ENCODE measurements at regions not wholly inside any gene's neighbourhood (a gene's known extent, or its start where the extent isn't known, plus 50 kb on each side); places are given as distances from the start of the nearest gene placed in this dataset.

DNA sequence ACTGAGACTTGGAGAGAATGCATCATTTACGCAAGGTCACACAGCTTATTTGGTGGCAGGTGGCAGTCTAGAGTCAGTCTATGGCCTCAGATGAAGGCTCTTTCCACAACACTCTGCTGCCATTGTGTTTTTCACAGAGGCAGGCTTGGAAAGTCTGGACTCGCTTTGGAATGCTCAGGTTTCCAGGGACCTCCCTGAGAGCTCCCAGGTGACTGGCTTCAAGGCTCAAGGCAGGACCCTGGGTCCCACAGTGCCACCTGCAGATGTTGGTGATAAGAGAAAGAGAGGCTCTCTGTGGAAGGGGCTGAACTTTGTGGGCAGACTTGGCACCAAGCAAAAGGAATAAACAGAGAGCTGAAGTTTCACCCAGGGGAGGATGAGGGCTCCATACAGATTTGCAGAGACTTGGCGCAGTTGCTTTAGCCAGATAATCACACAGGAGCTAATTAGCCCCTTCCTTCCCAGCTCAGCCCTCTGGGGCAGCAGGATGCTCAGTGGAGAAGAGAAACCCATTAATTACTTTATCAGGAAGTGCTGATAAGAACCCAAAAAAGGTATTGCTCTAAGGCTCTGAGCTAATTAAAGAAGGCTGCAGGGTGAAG, 103.5 kb downstream of the LBH start:
- Histone ChIP-seq H3K9me3 (no peaks in the 10 kb centered on the region), H3K36me3 (no peaks in the 10 kb centered on the region), H3K27ac (no peak overlapping the region), H3K27me3 (no peaks in the 10 kb centered on the region), H3K4me3 (no peak overlapping the region), H3K4me1 (peaks cover 0 to 5% (median 0%) of the 10 kb centered on the region in 4 donors)
- intact Hi-C loops (cut with DNase I; ENCODE audit: low total_unique reads), result loop anchor here (10.0 kb wide), 1 partner anchor 370 kb away; no protein-coding TSS in a partner anchor
- DNase-seq, result no peak
- TF ChIP-seq, protein P1, sequence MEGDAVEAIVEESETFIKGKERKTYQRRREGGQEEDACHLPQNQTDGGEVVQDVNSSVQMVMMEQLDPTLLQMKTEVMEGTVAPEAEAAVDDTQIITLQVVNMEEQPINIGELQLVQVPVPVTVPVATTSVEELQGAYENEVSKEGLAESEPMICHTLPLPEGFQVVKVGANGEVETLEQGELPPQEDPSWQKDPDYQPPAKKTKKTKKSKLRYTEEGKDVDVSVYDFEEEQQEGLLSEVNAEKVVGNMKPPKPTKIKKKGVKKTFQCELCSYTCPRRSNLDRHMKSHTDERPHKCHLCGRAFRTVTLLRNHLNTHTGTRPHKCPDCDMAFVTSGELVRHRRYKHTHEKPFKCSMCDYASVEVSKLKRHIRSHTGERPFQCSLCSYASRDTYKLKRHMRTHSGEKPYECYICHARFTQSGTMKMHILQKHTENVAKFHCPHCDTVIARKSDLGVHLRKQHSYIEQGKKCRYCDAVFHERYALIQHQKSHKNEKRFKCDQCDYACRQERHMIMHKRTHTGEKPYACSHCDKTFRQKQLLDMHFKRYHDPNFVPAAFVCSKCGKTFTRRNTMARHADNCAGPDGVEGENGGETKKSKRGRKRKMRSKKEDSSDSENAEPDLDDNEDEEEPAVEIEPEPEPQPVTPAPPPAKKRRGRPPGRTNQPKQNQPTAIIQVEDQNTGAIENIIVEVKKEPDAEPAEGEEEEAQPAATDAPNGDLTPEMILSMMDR (IDR thresholded peaks at IDR 0.05), result peak; percentile 22 to 33

DNA sequence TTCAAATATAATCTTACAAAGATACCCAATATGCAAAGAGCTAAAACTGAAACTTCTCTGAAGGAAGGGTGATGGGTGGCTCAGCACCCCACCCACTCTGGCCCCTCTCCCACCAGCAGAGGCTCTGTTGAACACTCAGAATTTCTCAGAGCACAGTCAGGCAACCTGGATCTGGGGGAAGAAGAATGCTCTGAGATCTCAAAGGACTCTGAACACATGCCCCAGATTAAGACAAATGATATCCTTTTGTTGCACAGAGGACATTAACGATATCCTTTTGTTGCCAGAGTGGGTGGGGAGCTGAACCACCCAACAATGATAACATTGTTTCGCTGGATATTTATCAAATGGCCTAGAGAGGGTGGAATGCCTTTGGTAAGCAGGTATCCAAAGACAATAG, 104.8 kb downstream of the LBH start:
- peaks cover 0 to 5% (median 0%) of the 10 kb centered on the region in 4 donors for H3K4me1 ChIP-seq
- TF ChIP-seq, protein P1 (IDR thresholded peaks at IDR 0.05), result no peak
- no peaks in the 10 kb centered on the region for H3K36me3 ChIP-seq
- no peaks in the 10 kb centered on the region for H3K27me3 ChIP-seq
- intact Hi-C loops (cut with DNase I; ENCODE audit: low total_unique reads), result loop anchor here (10.0 kb wide), 1 partner anchor 369 kb away; no protein-coding TSS in a partner anchor
- no peaks in the 10 kb centered on the region for H3K9me3 ChIP-seq
- DNase-seq, result no peak
- H3K27ac ChIP-seq, result no peak overlapping the region
- H3K4me3 ChIP-seq, result no peak overlapping the region

DNA sequence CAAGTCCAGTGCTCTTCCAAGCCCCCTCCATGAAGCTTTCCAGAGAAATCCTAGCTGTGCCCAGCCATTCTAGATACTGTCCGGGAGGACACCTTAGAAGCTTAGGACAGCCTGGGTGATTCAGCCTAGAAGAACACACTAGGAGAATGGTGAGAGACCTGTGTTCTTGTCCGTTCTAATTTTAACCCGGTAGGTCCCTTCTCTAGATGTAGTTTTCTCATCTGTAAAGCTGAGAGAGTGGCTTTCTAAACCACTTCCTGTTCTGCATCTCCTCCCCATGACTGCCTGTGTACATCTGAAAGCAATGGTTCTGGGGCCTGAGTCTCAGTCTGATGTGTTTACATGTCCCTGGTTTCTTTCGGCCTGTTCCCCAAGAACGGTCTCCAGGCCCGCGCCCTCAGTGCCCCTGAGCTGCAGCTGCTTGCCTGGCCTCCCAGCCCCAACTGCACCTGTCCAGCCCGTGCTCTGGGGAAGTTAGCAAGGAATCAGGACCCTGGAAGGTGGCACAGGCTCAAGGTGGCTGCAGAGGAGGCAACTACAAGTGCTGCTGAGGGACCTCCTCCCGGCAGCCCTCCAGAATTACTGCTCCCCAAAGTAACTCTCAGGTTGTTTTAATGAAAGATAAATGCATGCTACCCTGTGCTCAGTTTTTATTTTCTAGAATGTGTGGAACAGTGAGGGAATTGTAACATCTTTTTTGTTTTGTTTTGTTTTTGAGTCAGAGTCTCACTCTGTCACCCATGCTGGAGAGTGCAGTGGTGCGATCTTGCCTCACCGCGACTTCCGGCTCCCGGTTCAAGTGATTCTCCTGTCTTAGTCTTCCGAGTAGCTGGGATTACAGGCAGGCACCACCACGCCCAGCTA, 105.9 kb downstream of the LBH start:
- H3K27me3 ChIP-seq, result no peaks in the 10 kb centered on the region
- H3K4me3 ChIP-seq, result no peak overlapping the region
- peaks cover 0 to 5% (median 0%) of the 10 kb centered on the region in 4 donors for H3K4me1 ChIP-seq
- H3K27ac ChIP-seq, result no peak overlapping the region
- H3K36me3 ChIP-seq, result no peaks in the 10 kb centered on the region
- DNase-seq, result no peak
- intact Hi-C loops (cut with DNase I; ENCODE audit: low total_unique reads), result loop anchor here (10.0 kb wide), 1 partner anchor 368 kb away; no protein-coding TSS in a partner anchor
- TF ChIP-seq, protein P1 (IDR thresholded peaks at IDR 0.05), result no peak
- no peaks in the 10 kb centered on the region for H3K9me3 ChIP-seq

DNA sequence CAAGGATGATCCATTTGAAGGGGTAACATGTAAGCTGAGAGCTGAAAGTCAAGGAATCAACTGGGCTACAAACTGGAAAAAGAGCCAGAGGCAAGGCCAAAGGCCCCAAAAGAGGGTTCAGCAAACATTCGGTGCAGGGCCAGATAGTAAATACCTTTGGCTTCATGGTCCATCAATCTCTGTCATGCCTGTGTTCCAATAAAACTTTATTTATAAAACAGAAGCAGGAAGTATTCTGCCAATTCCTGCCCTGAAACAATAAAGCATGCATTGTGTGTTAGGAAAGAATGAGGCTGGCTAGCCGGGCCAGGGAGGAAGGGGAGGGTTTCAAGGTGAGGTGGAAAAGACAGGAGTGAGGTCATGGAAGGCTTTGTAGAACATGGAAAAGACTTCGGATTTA, 107.1 kb downstream of the LBH start:
- Histone ChIP-seq H3K27me3 (no peaks in the 10 kb centered on the region), H3K27ac (no peak overlapping the region), H3K9me3 (no peaks in the 10 kb centered on the region), H3K4me3 (no peak overlapping the region), H3K36me3 (no peaks in the 10 kb centered on the region), H3K4me1 (peaks cover 0 to 5% (median 0%) of the 10 kb centered on the region in 4 donors)
- TF ChIP-seq, protein P1 (IDR thresholded peaks at IDR 0.05), result no peak
- intact Hi-C loops (cut with DNase I; ENCODE audit: low total_unique reads), result loop anchor here (10.0 kb wide), 1 partner anchor 366 kb away; no protein-coding TSS in a partner anchor
- DNase-seq, result no peak

DNA sequence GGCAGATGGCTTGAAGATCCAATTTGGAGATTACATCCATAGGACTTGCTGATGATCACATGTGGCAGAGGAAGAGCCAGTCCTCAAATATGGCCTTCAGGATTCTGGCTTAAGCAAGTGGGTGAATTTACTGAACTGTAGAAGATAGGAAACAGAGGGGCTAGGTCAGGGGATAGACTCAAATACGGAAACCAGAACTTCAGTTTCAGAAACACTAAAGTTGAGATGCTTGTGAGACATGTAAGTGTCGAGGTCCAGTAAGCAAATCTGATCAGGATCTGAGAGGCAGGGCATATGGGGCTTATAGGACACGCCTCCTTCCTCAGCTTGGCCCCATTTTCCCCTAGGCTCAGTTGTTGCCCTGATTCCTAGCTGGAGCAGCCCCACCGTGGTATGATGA, 107.7 kb downstream of the LBH start:
- TF ChIP-seq, protein P1 (IDR thresholded peaks at IDR 0.05), result no peak
- Histone ChIP-seq H3K4me3 (no peak overlapping the region), H3K36me3 (no peaks in the 10 kb centered on the region), H3K27ac (no peak overlapping the region), H3K9me3 (no peaks in the 10 kb centered on the region), H3K27me3 (no peaks in the 10 kb centered on the region), H3K4me1 (peaks cover 0 to 5% (median 0%) of the 10 kb centered on the region in 4 donors)
- intact Hi-C loops (cut with DNase I; ENCODE audit: low total_unique reads), result loop anchor here (10.0 kb wide), 1 partner anchor 366 kb away; no protein-coding TSS in a partner anchor
- no peak for DNase-seq
